ENCODE measurements at regions not wholly inside any gene's neighbourhood (a gene's known extent, or its start where the extent isn't known, plus 50 kb on each side); places are given as distances from the start of the nearest gene placed in this dataset.

DNA sequence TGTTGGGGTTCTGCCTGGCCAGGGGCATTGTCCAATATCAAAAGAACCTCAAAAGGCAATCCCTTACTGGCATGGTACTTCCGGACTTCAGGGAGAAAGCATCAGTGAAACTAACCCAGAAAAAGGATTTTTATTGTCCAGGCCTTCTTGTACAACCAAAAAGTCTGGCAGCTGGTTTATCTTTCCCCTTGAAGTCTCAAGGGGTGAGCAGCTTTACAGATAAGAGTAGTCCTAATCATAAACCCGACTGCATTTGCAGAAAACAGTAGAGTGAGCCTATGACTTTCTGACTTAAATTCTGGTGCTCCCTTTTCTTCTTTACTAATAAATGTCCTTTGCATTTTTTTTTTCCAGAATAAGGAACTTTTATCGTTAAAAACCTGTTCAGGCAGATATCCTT lies 104.0 kb upstream of the CHRM3 start:
- H3K27ac ChIP-seq (ENCODE audit: extremely low read depth, low read depth, low read length), result no peak overlapping the region
- no peak overlapping the region for H3K9ac ChIP-seq (ENCODE audit: insufficient read depth in 1 of 2, low read depth in 2 of 2, low read length in 2 of 2)
- H3K36me3 ChIP-seq (ENCODE audit: control insufficient read depth, insufficient read depth, low read length), result no peaks in the 10 kb centered on the region
- FAIRE-seq, result no peak
- no peaks in the 10 kb centered on the region for H3K79me2 ChIP-seq (ENCODE audit: control insufficient read depth, insufficient read depth, low read length)
- H3K9me3 ChIP-seq (replicated peaks; ENCODE audit: control insufficient read depth, insufficient read depth, low read depth, low read length), result 0 out of 2 replicates have a peak, but pooled peaks cover 2% of the 10 kb centered on the region
- 0% methylated on average over 3 of the region's 3 CpGs for WGBS (ENCODE audit: insufficient coverage, low coverage, missing lambda C conversion rate)
- H3K9me1 ChIP-seq (ENCODE audit: control insufficient read depth, insufficient read depth, low read length), result no peaks in the 10 kb centered on the region
- H2AFZ ChIP-seq (ENCODE audit: low read depth, low read length), result no peak overlapping the region
- H3K4me3 ChIP-seq, result no peak overlapping the region
- H3K4me2 ChIP-seq (ENCODE audit: insufficient read depth, low read length), result no peak overlapping the region
- no peak for DNase-seq (ENCODE audit: extremely low read depth in 1 of 4, low spot score in 3 of 4)
- H4K20me1 ChIP-seq (replicated peaks; ENCODE audit: control insufficient read depth, insufficient read depth, low read length), result no peaks in the 10 kb centered on the region
- intact Hi-C loops (cut with micrococcal nuclease), result no loop called here
- H3K27me3 ChIP-seq (ENCODE audit: control insufficient read depth in 2 of 2, insufficient read depth in 2 of 2, low read length in 2 of 2), result no peaks in the 10 kb centered on the region
- no TSS peak for BruUV-seq (replicated peaks)
- no peak for ATAC-seq
- CTCF ChIA-PET (ENCODE audit: low intra/inter-chr PET ratio), result no interaction called here
- in situ Hi-C loops (cut with MboI), result no loop called here
- POLR2A ChIA-PET, result no interaction called here
- H3K4me1 ChIP-seq (replicated peaks in 1 of 2; ENCODE audit: control insufficient read depth in 2 of 2, insufficient read depth in 2 of 2, low read length in 2 of 2), result no peaks in the 10 kb centered on the region
- TF ChIP-seq POLR2B (IDR thresholded peaks at IDR 0.05; ENCODE audit: low read depth, partially characterized antibody) (no peak), ZFPM2 (CRISPR knock-in tag; IDR thresholded peaks at IDR 0.05) (no peak), TEAD1 (CRISPR knock-in tag; IDR thresholded peaks at IDR 0.05) (no peak), IFI16 (CRISPR knock-in tag; IDR thresholded peaks at IDR 0.05) (no peak), FUS (optimal IDR thresholded peaks at IDR 0.05; ENCODE audit: low read depth, low read length) (no peak), RBBP5 (IDR thresholded peaks at IDR 0.05; ENCODE audit: borderline replicate concordance, insufficient read depth, low read length, poor library complexity, severe bottlenecking) (no peak), TBP (optimal IDR thresholded peaks at IDR 0.05; ENCODE audit: low read depth, low read length) (no peak), POLR3G (IDR thresholded peaks at IDR 0.05; ENCODE audit: extremely low read depth, insufficient read length, insufficient replicate concordance) (no peak), EWSR1 (IDR thresholded peaks at IDR 0.05; ENCODE audit: borderline replicate concordance, low read depth, partially characterized antibody) (no peak), ZBTB1 (CRISPR knock-in tag; IDR thresholded peaks at IDR 0.05; ENCODE audit: borderline replicate concordance, low read depth) (no peak), KAT8 (IDR thresholded peaks at IDR 0.05; ENCODE audit: low read depth) (no peak), ZFX (CRISPR knock-in tag; IDR thresholded peaks at IDR 0.05) (no peak), PRMT5 (CRISPR knock-in tag; IDR thresholded peaks at IDR 0.05) (no peak)
- TF ChIP-seq, protein P1, sequence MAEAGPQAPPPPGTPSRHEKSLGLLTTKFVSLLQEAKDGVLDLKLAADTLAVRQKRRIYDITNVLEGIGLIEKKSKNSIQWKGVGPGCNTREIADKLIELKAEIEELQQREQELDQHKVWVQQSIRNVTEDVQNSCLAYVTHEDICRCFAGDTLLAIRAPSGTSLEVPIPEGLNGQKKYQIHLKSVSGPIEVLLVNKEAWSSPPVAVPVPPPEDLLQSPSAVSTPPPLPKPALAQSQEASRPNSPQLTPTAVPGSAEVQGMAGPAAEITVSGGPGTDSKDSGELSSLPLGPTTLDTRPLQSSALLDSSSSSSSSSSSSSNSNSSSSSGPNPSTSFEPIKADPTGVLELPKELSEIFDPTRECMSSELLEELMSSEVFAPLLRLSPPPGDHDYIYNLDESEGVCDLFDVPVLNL (CRISPR knock-in tag; IDR thresholded peaks at IDR 0.05; ENCODE audit: low read depth), result no peak
- TF ChIP-seq, protein P2, sequence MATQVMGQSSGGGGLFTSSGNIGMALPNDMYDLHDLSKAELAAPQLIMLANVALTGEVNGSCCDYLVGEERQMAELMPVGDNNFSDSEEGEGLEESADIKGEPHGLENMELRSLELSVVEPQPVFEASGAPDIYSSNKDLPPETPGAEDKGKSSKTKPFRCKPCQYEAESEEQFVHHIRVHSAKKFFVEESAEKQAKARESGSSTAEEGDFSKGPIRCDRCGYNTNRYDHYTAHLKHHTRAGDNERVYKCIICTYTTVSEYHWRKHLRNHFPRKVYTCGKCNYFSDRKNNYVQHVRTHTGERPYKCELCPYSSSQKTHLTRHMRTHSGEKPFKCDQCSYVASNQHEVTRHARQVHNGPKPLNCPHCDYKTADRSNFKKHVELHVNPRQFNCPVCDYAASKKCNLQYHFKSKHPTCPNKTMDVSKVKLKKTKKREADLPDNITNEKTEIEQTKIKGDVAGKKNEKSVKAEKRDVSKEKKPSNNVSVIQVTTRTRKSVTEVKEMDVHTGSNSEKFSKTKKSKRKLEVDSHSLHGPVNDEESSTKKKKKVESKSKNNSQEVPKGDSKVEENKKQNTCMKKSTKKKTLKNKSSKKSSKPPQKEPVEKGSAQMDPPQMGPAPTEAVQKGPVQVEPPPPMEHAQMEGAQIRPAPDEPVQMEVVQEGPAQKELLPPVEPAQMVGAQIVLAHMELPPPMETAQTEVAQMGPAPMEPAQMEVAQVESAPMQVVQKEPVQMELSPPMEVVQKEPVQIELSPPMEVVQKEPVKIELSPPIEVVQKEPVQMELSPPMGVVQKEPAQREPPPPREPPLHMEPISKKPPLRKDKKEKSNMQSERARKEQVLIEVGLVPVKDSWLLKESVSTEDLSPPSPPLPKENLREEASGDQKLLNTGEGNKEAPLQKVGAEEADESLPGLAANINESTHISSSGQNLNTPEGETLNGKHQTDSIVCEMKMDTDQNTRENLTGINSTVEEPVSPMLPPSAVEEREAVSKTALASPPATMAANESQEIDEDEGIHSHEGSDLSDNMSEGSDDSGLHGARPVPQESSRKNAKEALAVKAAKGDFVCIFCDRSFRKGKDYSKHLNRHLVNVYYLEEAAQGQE (IDR thresholded peaks at IDR 0.05; ENCODE audit: borderline replicate concordance), result no peak
- TF ChIP-seq, protein P2 (CRISPR knock-in tag; IDR thresholded peaks at IDR 0.05; ENCODE audit: low read depth), result no peak

All from K562 (cell line).